ENCODE measurements at regions not wholly inside any gene's neighbourhood (a gene's known extent, or its start where the extent isn't known, plus 50 kb on each side); places are given as distances from the start of the nearest gene placed in this dataset.

DNA sequence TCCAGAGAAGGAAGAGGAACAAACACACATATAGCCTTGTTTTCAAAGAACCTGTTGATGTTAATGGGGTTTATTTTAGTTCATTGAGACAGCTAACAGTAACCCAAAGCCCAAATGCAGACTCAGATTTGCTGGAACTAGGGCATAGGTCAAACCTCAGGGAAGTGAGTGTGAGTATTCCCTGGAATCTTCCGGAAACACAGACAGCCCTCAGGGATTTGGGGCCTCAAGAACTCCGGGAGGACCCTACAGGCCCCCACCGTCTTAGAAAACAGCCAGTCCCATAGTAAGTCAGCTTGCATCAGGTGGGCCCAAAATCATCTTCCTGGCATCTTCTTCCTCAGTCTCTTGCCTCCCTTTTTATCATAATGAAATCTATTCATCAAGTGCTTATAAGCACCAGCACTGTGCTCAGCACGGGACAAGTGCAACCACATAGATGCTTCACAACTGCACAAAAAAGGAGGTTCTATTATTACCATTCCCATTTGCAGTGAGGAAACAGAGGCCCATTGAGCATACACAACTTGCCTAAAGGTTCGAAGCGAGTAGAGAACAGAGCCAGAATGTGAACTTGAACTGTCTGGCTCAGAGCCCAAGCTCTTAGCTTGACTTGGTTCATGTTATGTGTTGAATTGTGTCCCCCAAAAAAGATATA lies 50.2 kb upstream of the BCL11A start:
- H3K4me1 Mint-ChIP-seq: no peaks in the 10 kb centered on the region
- H3K36me3 Mint-ChIP-seq: peaks cover 0 to 9% (median 0%) of the 10 kb centered on the region in 3 donors
- no peak overlapping the region for H3K27ac Mint-ChIP-seq
- peaks cover 0 to 9% (median 3%) of the 10 kb centered on the region in 5 donors for H3K27me3 Mint-ChIP-seq
- POLR2A ChIA-PET: no interaction called here
- H3K9me3 Mint-ChIP-seq: peaks cover 0 to 19% (median 6%) of the 10 kb centered on the region in 9 donors
- ATAC-seq: no peak
- no peak overlapping the region for H3K4me3 Mint-ChIP-seq
- DNase-seq: no peak

- H3K9me3 Mint-ChIP-seq: peaks cover 0 to 19% (median 6%) of the 10 kb centered on the region in 9 donors
- peaks cover 0 to 9% (median 0%) of the 10 kb centered on the region in 3 donors for H3K36me3 Mint-ChIP-seq
- H3K27ac Mint-ChIP-seq: no peak overlapping the region
- peaks cover 0 to 9% (median 3%) of the 10 kb centered on the region in 5 donors for H3K27me3 Mint-ChIP-seq
- POLR2A ChIA-PET: no interaction called here
- H3K4me3 Mint-ChIP-seq: no peak overlapping the region
- no peaks in the 10 kb centered on the region for H3K4me1 Mint-ChIP-seq
- DNase-seq: no peak
- ATAC-seq: no peak
Measured at GRCh38 chr2:60604486-60605064, 51.1 kb upstream of the BCL11A start.

DNA sequence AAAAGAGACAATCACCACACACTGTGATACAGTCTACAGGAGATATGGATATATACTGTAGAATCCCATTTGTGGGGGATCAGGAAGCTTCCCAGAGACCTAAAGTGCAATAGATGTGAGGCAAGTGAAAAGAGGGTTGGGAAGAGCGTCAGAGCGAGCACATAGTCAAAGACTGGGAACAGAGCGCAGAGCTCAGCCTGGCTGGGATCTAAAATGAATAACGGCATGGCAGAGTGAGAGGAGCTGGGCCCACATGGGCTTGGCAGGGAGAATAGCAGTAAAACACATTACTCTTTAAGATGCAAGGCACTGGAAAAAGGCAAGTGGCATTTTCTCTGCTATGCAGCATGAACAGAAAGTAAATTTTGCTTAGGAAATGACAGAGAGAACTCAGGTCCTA lies 52.4 kb upstream of the BCL11A start:
- H3K36me3 Mint-ChIP-seq: peaks cover 0 to 9% (median 0%) of the 10 kb centered on the region in 3 donors
- no peak overlapping the region for H3K27ac Mint-ChIP-seq
- no peak for ATAC-seq
- H3K4me3 Mint-ChIP-seq: no peak overlapping the region
- H3K9me3 Mint-ChIP-seq: peaks cover 0 to 14% (median 1%) of the 10 kb centered on the region in 9 donors
- peaks cover 0 to 9% (median 2%) of the 10 kb centered on the region in 5 donors for H3K27me3 Mint-ChIP-seq
- H3K4me1 Mint-ChIP-seq: no peaks in the 10 kb centered on the region
- DNase-seq: no peak
- POLR2A ChIA-PET: no interaction called here

DNA sequence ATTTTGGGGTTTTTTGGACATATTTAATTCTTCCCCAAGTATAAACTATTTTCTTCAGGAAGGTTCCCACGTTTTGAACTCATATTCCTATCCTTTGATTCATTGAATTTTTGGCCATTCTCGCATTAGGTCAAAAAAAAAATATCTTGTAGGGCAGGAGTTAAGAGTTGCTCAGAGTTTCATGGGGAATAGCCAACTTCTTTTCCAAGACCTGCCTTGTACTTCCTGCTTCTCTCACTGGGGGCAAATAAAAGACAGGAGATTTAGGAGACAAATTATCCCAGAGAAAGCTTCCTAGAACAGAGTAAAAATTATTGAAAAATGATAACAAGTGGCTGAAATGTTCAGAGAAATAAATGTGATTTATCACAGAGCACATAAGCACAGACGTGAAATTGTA lies 55.2 kb upstream of the BCL11A start:
- H3K4me1 Mint-ChIP-seq: peaks cover 0 to 4% (median 0%) of the 10 kb centered on the region in 4 donors

GRCh38 chr2:60612033-60612432 lies 58.6 kb upstream of the BCL11A start:
- POLR2A ChIA-PET: no interaction called here

More for the DNA sequence above, 55.2 kb upstream of the BCL11A start:
- Mint-ChIP-seq H3K9me3 (no peaks in the 10 kb centered on the region), H3K27ac (no peak overlapping the region), H3K4me3 (no peak overlapping the region), H3K36me3 (no peaks in the 10 kb centered on the region), H3K27me3 (peaks cover 2 to 18% (median 10%) of the 10 kb centered on the region in 5 donors)
- no peak for DNase-seq
- POLR2A ChIA-PET: no interaction called here
- ATAC-seq: no peak

GRCh38 chr2:60614319-60614718 lies 60.9 kb upstream of the BCL11A start:
- POLR2A ChIA-PET: no interaction called here
- no peaks in the 10 kb centered on the region for H3K9me3 Mint-ChIP-seq
- H3K36me3 Mint-ChIP-seq: no peaks in the 10 kb centered on the region
- no peak for DNase-seq
- no peak overlapping the region for H3K27ac Mint-ChIP-seq
- peaks cover 0 to 4% (median 0%) of the 10 kb centered on the region in 4 donors for H3K4me1 Mint-ChIP-seq
- ATAC-seq: no peak
- no peak overlapping the region for H3K4me3 Mint-ChIP-seq
- H3K27me3 Mint-ChIP-seq: peaks cover 2 to 13% (median 9%) of the 10 kb centered on the region in 5 donors

More at GRCh38 chr2:60612033-60612432, 58.6 kb upstream of the BCL11A start:
- H3K27ac Mint-ChIP-seq: no peak overlapping the region
- H3K9me3 Mint-ChIP-seq: no peaks in the 10 kb centered on the region
- DNase-seq (no peak), ATAC-seq (no peak)
- H3K27me3 Mint-ChIP-seq: peaks cover 2 to 14% (median 10%) of the 10 kb centered on the region in 5 donors
- H3K36me3 Mint-ChIP-seq: no peaks in the 10 kb centered on the region
- peaks cover 0 to 4% (median 0%) of the 10 kb centered on the region in 4 donors for H3K4me1 Mint-ChIP-seq
- H3K4me3 Mint-ChIP-seq: no peak overlapping the region

GRCh38 chr2:60621688-60622429 lies 68.4 kb upstream of the BCL11A start:
- POLR2A ChIA-PET: no interaction called here
- Mint-ChIP-seq H3K4me1 (no peaks in the 10 kb centered on the region), H3K27ac (no peak overlapping the region), H3K9me3 (no peaks in the 10 kb centered on the region), H3K4me3 (no peak overlapping the region), H3K36me3 (no peaks in the 10 kb centered on the region), H3K27me3 (peaks cover 9 to 23% (median 12%) of the 10 kb centered on the region in 5 donors)
- ATAC-seq (no peak), DNase-seq (no peak)

GRCh38 chr2:60623040-60623439 lies 69.6 kb upstream of the BCL11A start:
- POLR2A ChIA-PET: no interaction called here
- Mint-ChIP-seq H3K36me3 (no peaks in the 10 kb centered on the region), H3K4me1 (no peaks in the 10 kb centered on the region), H3K27ac (no peak overlapping the region), H3K27me3 (peaks cover 9 to 23% (median 15%) of the 10 kb centered on the region in 5 donors), H3K4me3 (no peak overlapping the region), H3K9me3 (no peaks in the 10 kb centered on the region)
- ATAC-seq: no peak
- DNase-seq: no peak

DNA sequence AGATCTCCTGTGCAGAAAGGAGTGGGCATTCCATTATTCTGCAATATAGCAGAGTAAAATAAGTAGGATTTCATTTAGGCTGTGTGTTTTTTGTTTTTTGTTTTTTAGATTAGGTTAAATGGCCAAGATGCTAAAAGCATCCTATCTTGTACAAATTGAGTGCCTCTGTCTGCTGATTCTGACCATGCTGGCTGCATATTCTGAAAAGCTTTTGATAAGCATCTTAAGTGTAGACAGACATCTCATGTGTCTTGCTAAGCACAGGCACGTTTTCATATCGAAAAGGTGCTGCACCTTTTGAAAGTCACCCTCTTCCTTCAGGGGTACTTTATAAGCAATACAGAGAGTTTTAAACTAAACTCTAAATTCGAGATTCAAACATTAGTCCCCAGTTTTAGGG lies 74.0 kb upstream of the BCL11A start:
- no peak for DNase-seq
- Mint-ChIP-seq H3K36me3 (no peaks in the 10 kb centered on the region), H3K4me1 (no peaks in the 10 kb centered on the region), H3K27me3 (peaks cover 13 to 31% (median 19%) of the 10 kb centered on the region in 5 donors), H3K9me3 (no peaks in the 10 kb centered on the region), H3K27ac (no peak overlapping the region), H3K4me3 (no peak overlapping the region)
- ATAC-seq: no peak
- POLR2A ChIA-PET: no interaction called here

DNA sequence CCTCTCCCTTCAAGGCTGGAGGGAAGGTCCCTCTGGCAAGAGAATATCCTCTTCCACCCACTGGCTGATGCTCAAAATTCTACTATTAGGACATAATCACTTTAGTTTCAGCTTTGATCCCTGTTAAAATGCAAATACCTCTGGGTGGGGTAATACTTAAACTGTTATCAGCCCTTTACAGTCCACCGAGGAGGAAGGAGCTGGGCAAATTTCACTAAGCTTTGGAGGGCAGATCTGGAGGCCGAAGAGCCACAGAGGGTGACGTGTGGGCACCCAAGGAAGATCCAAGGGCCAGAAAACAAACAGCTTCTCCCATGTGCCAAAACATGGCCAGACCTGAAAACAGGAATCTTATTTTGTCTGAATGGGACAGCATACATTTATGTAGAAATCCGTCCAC lies 74.6 kb upstream of the BCL11A start:
- POLR2A ChIA-PET: no interaction called here
- ATAC-seq (no peak), DNase-seq (no peak)
- Mint-ChIP-seq H3K4me3 (no peak overlapping the region), H3K4me1 (no peaks in the 10 kb centered on the region), H3K27me3 (peaks cover 13 to 31% (median 19%) of the 10 kb centered on the region in 5 donors), H3K27ac (no peak overlapping the region), H3K36me3 (no peaks in the 10 kb centered on the region), H3K9me3 (no peaks in the 10 kb centered on the region)

- H3K27ac Mint-ChIP-seq: peak overlapping the region in 1 of 10 donors; percentile 31
- no peaks in the 10 kb centered on the region for H3K9me3 Mint-ChIP-seq
- no peaks in the 10 kb centered on the region for H3K36me3 Mint-ChIP-seq
- DNase-seq (no peak), ATAC-seq (no peak)
- POLR2A ChIA-PET: no interaction called here
- H3K4me3 Mint-ChIP-seq: no peak overlapping the region
- H3K4me1 Mint-ChIP-seq: no peaks in the 10 kb centered on the region
- peaks cover 10 to 28% (median 22%) of the 10 kb centered on the region in 5 donors for H3K27me3 Mint-ChIP-seq
Measured at GRCh38 chr2:60628615-60629304, 75.3 kb upstream of the BCL11A start.

DNA sequence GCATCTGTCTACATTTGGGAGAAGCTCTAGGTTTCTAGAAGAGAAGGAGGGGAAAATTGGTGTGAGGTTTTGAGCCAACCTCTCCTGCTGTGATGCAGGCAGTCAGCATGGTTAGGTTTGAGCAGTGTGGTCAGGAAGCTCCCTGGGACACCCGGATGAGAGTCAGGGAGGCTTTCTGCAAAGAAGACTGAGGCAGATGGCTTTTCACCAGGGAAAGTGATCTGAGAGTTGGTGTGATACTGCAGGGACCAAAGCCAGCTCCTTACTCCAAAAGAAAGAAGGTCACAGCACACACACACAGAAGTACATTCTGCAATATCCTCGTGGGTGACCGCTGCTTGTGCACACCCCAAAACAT lies 75.8 kb upstream of the BCL11A start:
- H3K36me3 Mint-ChIP-seq: no peaks in the 10 kb centered on the region
- H3K9me3 Mint-ChIP-seq: no peaks in the 10 kb centered on the region
- DNase-seq (no peak), ATAC-seq (no peak)
- no peaks in the 10 kb centered on the region for H3K4me1 Mint-ChIP-seq
- POLR2A ChIA-PET: no interaction called here
- H3K27ac Mint-ChIP-seq: no peak overlapping the region
- H3K27me3 Mint-ChIP-seq: peaks cover 10 to 28% (median 22%) of the 10 kb centered on the region in 5 donors
- H3K4me3 Mint-ChIP-seq: no peak overlapping the region

Data from naive thymus-derived CD8-positive, alpha-beta T cell (primary cell).